Muscle of leg (tissue), 3 donors: ENCODE measurements at regions not wholly inside any gene's neighbourhood (a gene's known extent, or its start where the extent isn't known, plus 50 kb on each side); places are given as distances from the start of the nearest gene placed in this dataset.

ENCODE experiments used
- DNase-seq: peaks from one replicate; pipeline ENCODE4 v3.0.0; 2013
- H3K27ac ChIP-seq: one replicate; pipeline ENCODE4 v1.5.1; 2013; ENCODE audit warnings: mild to moderate bottlenecking, low read length, control low read depth
- H3K27me3 ChIP-seq: one replicate; pipeline ENCODE4 v1.6.1; 2013; ENCODE audit warnings: low read length; ENCODE audit not compliant: control insufficient read depth, insufficient read depth
- H3K36me3 ChIP-seq: one replicate; pipeline ENCODE4 v1.6.1; 2013; ENCODE audit warnings: low read length; ENCODE audit not compliant: control insufficient read depth, insufficient read depth
- H3K4me1 ChIP-seq: one replicate; pipeline ENCODE4 v1.6.1; 2013; ENCODE audit warnings: low read length; ENCODE audit not compliant: control insufficient read depth, insufficient read depth
- H3K4me3 ChIP-seq: one replicate; pipeline ENCODE4 v1.5.1; 2013; ENCODE audit warnings: low read length, control low read depth
- H3K9me3 ChIP-seq: replicated peaks from 2 replicates; pipeline ENCODE4 v1.6.1; 2013; ENCODE audit warnings: low read depth, low read length; ENCODE audit not compliant: control insufficient read depth
- WGBS: methylation state at CpG from one replicate; pipeline ENCODE4 v1.1.5; 2013; ENCODE audit warnings: missing lambda C conversion rate; ENCODE audit not compliant: insufficient coverage; 5-methylcytosine and 5-hydroxymethylcytosine counted together

- H3K9me3 ChIP-seq = peaks cover 4% of the 10 kb centered on the region
- H3K4me1 ChIP-seq = no peaks in the 10 kb centered on the region
- no peak for DNase-seq
- WGBS = 20% methylated on average over 1 of the region's 2 CpGs
- H3K4me3 ChIP-seq = no peak overlapping the region
- H3K27me3 ChIP-seq = no peaks in the 10 kb centered on the region
- H3K27ac ChIP-seq = no peak overlapping the region
- no peaks in the 10 kb centered on the region for H3K36me3 ChIP-seq
Measured at GRCh38 chr9:11023201-11023600, 410.4 kb upstream of the PTPRD start.

DNA sequence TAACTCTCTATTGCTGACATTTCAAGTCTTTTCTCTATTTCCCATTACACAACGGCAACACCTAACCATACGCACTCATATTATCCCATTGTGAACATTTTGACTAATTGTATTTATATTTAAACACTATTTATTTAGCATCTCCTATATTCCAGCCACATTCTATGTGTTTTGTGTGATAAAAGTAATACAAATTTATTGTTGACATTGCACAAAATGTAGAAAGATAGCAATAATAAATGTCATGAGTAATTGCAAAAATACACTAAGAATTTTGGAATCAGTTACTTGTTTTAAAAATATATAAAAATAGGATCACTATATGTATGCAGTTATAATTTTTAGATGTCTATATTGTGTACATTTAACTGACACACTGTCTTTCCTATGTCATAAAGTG, 413.0 kb upstream of the PTPRD start:
- Histone ChIP-seq H3K27me3 (no peaks in the 10 kb centered on the region), H3K27ac (no peak overlapping the region), H3K9me3 (peaks cover 4% of the 10 kb centered on the region), H3K4me1 (no peaks in the 10 kb centered on the region), H3K36me3 (no peaks in the 10 kb centered on the region), H3K4me3 (no peak overlapping the region)
- no CpG with 5 or more reads among the region's 2 CpGs for WGBS
- DNase-seq = no peak

DNA sequence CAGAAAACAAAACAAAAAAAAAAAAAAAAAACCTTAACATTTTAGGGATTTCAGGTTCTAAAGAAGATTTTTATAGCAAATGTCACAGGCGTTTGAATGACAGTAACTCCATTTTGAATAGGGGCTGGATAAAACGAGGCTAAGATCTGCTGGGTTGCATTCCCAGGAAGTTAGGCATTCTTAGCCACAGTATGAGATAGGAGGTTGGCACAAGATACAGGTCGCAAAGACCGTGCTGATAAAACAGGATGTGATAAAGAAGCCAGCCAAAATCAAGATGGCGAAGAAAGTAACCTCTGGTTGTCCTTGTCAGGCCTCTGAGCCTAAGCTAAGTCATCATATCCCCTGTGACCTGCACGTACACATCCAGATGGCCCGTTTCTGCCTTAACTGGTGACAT, 425.6 kb upstream of the PTPRD start:
- 66% methylated on average over 3 of the region's 7 CpGs for WGBS
- DNase-seq = no peak

DNA sequence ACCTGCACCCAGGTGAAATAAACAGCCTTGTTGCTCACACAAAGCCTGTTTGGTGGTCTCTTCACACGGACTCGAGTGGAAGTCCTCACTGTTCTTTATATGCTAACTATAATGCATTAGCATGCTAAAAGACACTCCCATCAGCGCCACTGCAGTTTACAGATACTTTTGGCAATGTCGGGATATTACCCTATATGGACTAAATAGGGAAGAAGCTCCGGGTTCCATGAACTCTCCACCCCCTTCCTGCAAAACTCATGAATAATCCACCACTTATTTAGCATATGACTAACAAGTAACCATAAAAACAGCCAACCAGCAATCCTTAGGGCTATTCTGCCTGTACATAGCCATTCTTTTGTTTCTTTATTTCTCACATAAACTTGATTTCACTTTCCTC, 426.2 kb upstream of the PTPRD start:
- H3K27me3 ChIP-seq = no peaks in the 10 kb centered on the region
- H3K9me3 ChIP-seq = peaks cover 2% of the 10 kb centered on the region
- H3K4me3 ChIP-seq = no peak overlapping the region
- no peak for DNase-seq
- no peaks in the 10 kb centered on the region for H3K36me3 ChIP-seq
- H3K4me1 ChIP-seq = no peaks in the 10 kb centered on the region
- H3K27ac ChIP-seq = no peak overlapping the region
- WGBS = 88% methylated on average over 4 of the region's 5 CpGs

More for the DNA sequence above, 425.6 kb upstream of the PTPRD start:
- Histone ChIP-seq H3K4me3 (no peak overlapping the region), H3K9me3 (peaks cover 2% of the 10 kb centered on the region), H3K27ac (no peak overlapping the region), H3K4me1 (no peaks in the 10 kb centered on the region), H3K27me3 (no peaks in the 10 kb centered on the region), H3K36me3 (no peaks in the 10 kb centered on the region)

- no peak overlapping the region for H3K4me3 ChIP-seq
- no peaks in the 10 kb centered on the region for H3K27me3 ChIP-seq
- no peaks in the 10 kb centered on the region for H3K9me3 ChIP-seq
- WGBS = no CpG with 5 or more reads among the region's 2 CpGs
- peak; percentile 1 for DNase-seq
- H3K27ac ChIP-seq = no peak overlapping the region
- no peaks in the 10 kb centered on the region for H3K36me3 ChIP-seq
- no peaks in the 10 kb centered on the region for H3K4me1 ChIP-seq
Measured at GRCh38 chr9:11045589-11045988, 432.8 kb upstream of the PTPRD start.

DNA sequence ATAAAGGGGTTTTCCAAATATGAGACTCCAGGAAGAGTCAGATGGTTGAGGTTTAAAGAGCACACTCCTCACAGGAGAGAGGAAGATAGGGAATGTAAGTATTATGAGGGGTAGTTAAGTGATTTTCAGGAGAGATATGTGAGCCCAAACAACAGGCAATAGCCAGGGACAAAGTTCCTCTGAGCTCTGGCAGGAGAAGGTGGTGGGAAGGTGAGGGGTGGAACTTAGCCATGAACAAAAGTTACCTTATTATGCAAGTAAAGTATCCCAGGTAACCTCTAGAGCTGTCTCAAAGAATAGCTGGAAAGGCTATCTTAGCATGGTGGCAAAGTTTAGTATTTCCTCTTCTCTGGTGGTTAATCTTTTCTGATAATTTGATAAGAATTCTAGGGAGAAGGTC, 450.5 kb upstream of the PTPRD start:
- H3K27ac ChIP-seq = no peak overlapping the region
- no peaks in the 10 kb centered on the region for H3K27me3 ChIP-seq
- H3K4me1 ChIP-seq = no peaks in the 10 kb centered on the region
- no peaks in the 10 kb centered on the region for H3K9me3 ChIP-seq
- H3K36me3 ChIP-seq = no peaks in the 10 kb centered on the region
- no peak overlapping the region for H3K4me3 ChIP-seq
- no peak for DNase-seq

DNA sequence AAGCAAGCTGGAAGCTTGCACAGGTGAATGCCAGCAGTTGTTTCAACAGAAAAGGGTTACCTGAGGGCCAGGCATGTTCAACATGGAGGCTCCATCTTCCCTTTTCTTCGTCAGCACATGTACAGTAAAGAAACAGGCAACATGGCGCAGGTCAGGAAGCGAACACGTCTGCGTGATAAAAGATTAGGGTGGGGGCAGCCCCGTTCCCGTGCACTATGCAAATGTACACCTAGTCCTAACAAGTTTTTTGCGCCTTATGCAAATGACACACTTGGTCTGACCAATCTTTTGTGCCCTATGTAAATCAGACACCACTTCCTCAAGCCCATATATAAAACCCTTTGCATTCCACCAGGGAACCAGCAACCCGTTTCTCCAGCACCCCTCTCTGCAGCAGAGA, 452.1 kb upstream of the PTPRD start:
- no peak overlapping the region for H3K27ac ChIP-seq
- no peaks in the 10 kb centered on the region for H3K9me3 ChIP-seq
- no peak for DNase-seq
- no peaks in the 10 kb centered on the region for H3K4me1 ChIP-seq
- WGBS = 90% methylated on average over 2 of the region's 9 CpGs
- no peaks in the 10 kb centered on the region for H3K36me3 ChIP-seq
- no peak overlapping the region for H3K4me3 ChIP-seq
- H3K27me3 ChIP-seq = no peaks in the 10 kb centered on the region

- WGBS = no CpG with 5 or more reads among the region's 1 CpG
- no peaks in the 10 kb centered on the region for H3K27me3 ChIP-seq
- H3K27ac ChIP-seq = no peak overlapping the region
- H3K4me1 ChIP-seq = no peaks in the 10 kb centered on the region
- H3K36me3 ChIP-seq = no peaks in the 10 kb centered on the region
- no peak for DNase-seq
- H3K4me3 ChIP-seq = no peak overlapping the region
- H3K9me3 ChIP-seq = peaks cover 2% of the 10 kb centered on the region
Measured at GRCh38 chr9:11072176-11072575, 459.4 kb upstream of the PTPRD start.

DNA sequence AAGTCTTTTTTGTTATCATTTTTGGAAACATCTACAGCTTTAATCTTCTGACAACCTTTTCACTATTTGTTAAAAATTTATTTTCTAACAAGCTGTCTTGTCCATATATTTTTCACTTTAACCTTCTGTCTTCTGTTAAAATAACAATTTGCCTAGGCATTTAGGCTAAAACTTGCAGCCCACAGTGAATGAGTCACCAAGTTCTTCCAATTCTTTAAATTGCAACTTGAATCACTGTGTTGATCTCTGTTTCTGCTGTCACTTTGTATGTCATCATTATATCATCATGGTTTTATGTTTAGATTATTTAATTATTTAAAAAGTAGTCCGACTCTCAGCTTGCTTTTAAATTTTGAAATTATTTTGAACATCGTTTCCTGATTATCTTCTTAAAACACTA, 473.8 kb upstream of the PTPRD start:
- H3K4me1 ChIP-seq = no peaks in the 10 kb centered on the region
- no peaks in the 10 kb centered on the region for H3K36me3 ChIP-seq
- WGBS = no CpG with 5 or more reads among the region's 2 CpGs
- H3K4me3 ChIP-seq = no peak overlapping the region
- H3K27me3 ChIP-seq = no peaks in the 10 kb centered on the region
- DNase-seq = no peak
- H3K9me3 ChIP-seq = no peaks in the 10 kb centered on the region
- no peak overlapping the region for H3K27ac ChIP-seq

GRCh38 chr9:11088821-11089374, 476.1 kb upstream of the PTPRD start:
- peak; percentile 1 for DNase-seq
- Histone ChIP-seq H3K9me3 (no peaks in the 10 kb centered on the region), H3K4me3 (no peak overlapping the region), H3K4me1 (no peaks in the 10 kb centered on the region), H3K27ac (no peak overlapping the region), H3K36me3 (no peaks in the 10 kb centered on the region), H3K27me3 (no peaks in the 10 kb centered on the region)
- WGBS = no CpG with 5 or more reads among the region's 1 CpG

- no peak for DNase-seq
Measured at GRCh38 chr9:11092974-11093373, 480.2 kb upstream of the PTPRD start.

More at GRCh38 chr9:11092974-11093373, 480.2 kb upstream of the PTPRD start:
- Histone ChIP-seq H3K27ac (no peak overlapping the region), H3K9me3 (no peaks in the 10 kb centered on the region), H3K4me3 (no peak overlapping the region), H3K4me1 (no peaks in the 10 kb centered on the region), H3K27me3 (no peaks in the 10 kb centered on the region), H3K36me3 (no peaks in the 10 kb centered on the region)
- WGBS = no CpG with 5 or more reads among the region's 1 CpG
